ENCODE measurements at regions not wholly inside any gene's neighbourhood (a gene's known extent, or its start where the extent isn't known, plus 50 kb on each side); places are given as distances from the start of the nearest gene placed in this dataset.

DNA sequence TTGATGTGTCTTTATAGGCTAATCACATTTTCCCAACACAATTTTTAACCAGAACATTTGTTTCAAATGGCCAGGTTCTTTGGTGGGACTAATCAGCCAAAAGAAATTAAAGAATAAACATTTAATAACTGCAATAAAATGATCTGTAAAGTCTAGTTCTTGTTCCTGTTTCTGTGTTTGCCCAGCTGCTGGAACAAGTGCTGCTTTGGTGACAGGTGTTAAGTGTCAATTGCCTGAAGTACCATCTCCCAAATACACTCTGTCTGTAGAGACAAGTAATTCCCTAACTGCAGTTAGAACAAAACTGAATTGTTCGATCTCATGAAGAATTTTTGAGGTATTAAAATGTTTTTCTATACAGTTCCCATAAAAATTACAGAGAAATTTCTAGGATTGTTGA is 402.3 kb upstream of the CHD1 start (continued):
- no peak for TF ChIP-seq KDM4A (IDR thresholded peaks at IDR 0.05; ENCODE audit: low read depth, low read length, severe bottlenecking)
- no peak for TF ChIP-seq CEBPB (IDR thresholded peaks at IDR 0.05; ENCODE audit: low read depth, low read length)

Measured in H1 (cell line).